K562 (cell line): ENCODE measurements at regions not wholly inside any gene's neighbourhood (a gene's known extent, or its start where the extent isn't known, plus 50 kb on each side); places are given as distances from the start of the nearest gene placed in this dataset.

Experiments
- ATAC-seq: fragments of 200-7000 bp; cut with Tn5 transposase; 3 replicates; pipeline ENCODE4 v1.9.1; 2020; ENCODE audit warnings: moderate library complexity
- BruUV-seq: library from RNA; stranded (reverse); fragments of 400-500 nt; replicated peaks from 2 replicates; lab custom pipeline; 2021; lab: Mats Ljungman, UMichigan
- CTCF ChIA-PET: fragments of 300-600 bp; formaldehyde crosslinking; extraction: SDS; loops from one replicate; lab custom pipeline; 2021; ENCODE audit warnings: low intra/inter-chr PET ratio; lab: Yijun Ruan, JAX
- POLR2A ChIA-PET: fragments of 300-600, 350-650 bp; sonication (Branson Sonifier 250); formaldehyde crosslinking; extraction: SDS; loops from one replicate; lab custom pipeline; 2021; ENCODE audit warnings: antibody characterized with exemption, inconsistent platforms; lab: Yijun Ruan, JAX
- DNase-seq, 4 experiments: peaks; one replicate each; pipeline versions ENCODE4 v3.0.0 to v3.0.0-alpha.2; 2011 to 2018; ENCODE audit warnings: low spot score in 3 of 4, mixed read lengths in 3 of 4; ENCODE audit errors: extremely low read depth in 1 of 4
- FAIRE-seq: peaks from 2 replicates; lab custom pipeline; 2011; peaks lifted over from hg19 to GRCh38; lab: Jason Lieb, UNC
- H2AFZ ChIP-seq: 2 replicates; pipeline ENCODE4 v1.6.0; 2011; ENCODE audit warnings: low read depth, low read length, control low read depth, inconsistent platforms
- H3K27ac ChIP-seq: fragments of 200-600 bp; 3 replicates; pipeline ENCODE4 v1.8.0; 2011; ENCODE audit warnings: low read depth, mild to moderate bottlenecking, control low read depth, inconsistent platforms, low read length, moderate library complexity, mixed read lengths; ENCODE audit errors: extremely low read depth
- H3K27me3 ChIP-seq, 2 experiments: fragments of 300-600 bp in 1 of 2; 2 replicates in 1 of 2; 3 replicates in 1 of 2; pipeline versions ENCODE4 v1.6.0 to v1.8.0; 2011; ENCODE audit warnings: inconsistent platforms in 2 of 2, low read length in 2 of 2, mild to moderate bottlenecking in 1 of 2, mixed read lengths in 1 of 2, moderate library complexity in 1 of 2; ENCODE audit not compliant: control insufficient read depth in 2 of 2, insufficient read depth in 2 of 2
- H3K36me3 ChIP-seq: fragments of 300-600 bp; 3 replicates; pipeline ENCODE4 v1.8.0; 2011; ENCODE audit warnings: mild to moderate bottlenecking, low read length, inconsistent platforms; ENCODE audit not compliant: control insufficient read depth, insufficient read depth
- H3K4me1 ChIP-seq, 2 experiments: fragments of 200-600 bp in 1 of 2; replicated peaks in 1 of 2; 2 replicates in 1 of 2; 3 replicates in 1 of 2; pipeline versions ENCODE4 v1.5.1 to v1.8.0; 2011; ENCODE audit warnings: inconsistent platforms in 2 of 2, low read length in 2 of 2, mild to moderate bottlenecking in 1 of 2, mixed read lengths in 1 of 2, moderate library complexity in 1 of 2; ENCODE audit not compliant: control insufficient read depth in 2 of 2, insufficient read depth in 2 of 2
- H3K4me2 ChIP-seq: 2 replicates; pipeline ENCODE4 v1.6.1; 2011; ENCODE audit warnings: low read length, control low read depth, inconsistent platforms, mixed read lengths; ENCODE audit not compliant: insufficient read depth
- H3K4me3 ChIP-seq: fragments of 200-600 bp; sonication (generic), shearing (Covaris generic); 2 replicates; pipeline ENCODE4 v1.5.1; 2016; ENCODE audit warnings: control low read depth, inconsistent platforms
- H3K79me2 ChIP-seq: fragments of 200-600 bp; 3 replicates; pipeline ENCODE4 v1.8.0; 2011; ENCODE audit warnings: low read length, inconsistent platforms; ENCODE audit not compliant: control insufficient read depth, insufficient read depth
- H3K9ac ChIP-seq, 2 experiments: 2 replicates each; pipeline versions ENCODE4 v1.6.0 to v1.6.1; 2011; ENCODE audit warnings: low read depth in 2 of 2, low read length in 2 of 2, control low read depth in 1 of 2, inconsistent platforms in 1 of 2, mild to moderate bottlenecking in 1 of 2, mixed read lengths in 1 of 2; ENCODE audit not compliant: insufficient read depth in 1 of 2
- H3K9me1 ChIP-seq: one replicate; pipeline ENCODE4 v1.6.0; 2011; ENCODE audit warnings: inconsistent platforms, mild to moderate bottlenecking, low read length, moderate library complexity; ENCODE audit not compliant: control insufficient read depth, insufficient read depth
- H3K9me3 ChIP-seq: replicated peaks from 2 replicates; pipeline ENCODE4 v1.5.1; 2011; ENCODE audit warnings: low read depth, low read length, inconsistent platforms; ENCODE audit not compliant: control insufficient read depth, insufficient read depth
- H4K20me1 ChIP-seq: replicated peaks from 2 replicates; pipeline ENCODE4 v1.6.1; 2011; ENCODE audit warnings: low read length, inconsistent platforms, mixed read lengths; ENCODE audit not compliant: control insufficient read depth, insufficient read depth
- CBX2 ChIP-seq: fragments of 200-600 bp; sonication (generic); IDR thresholded peaks from one replicate; pipeline ENCODE4 v1.6.1; 2012; ENCODE audit warnings: mild to moderate bottlenecking, low read length, inconsistent platforms; ENCODE audit not compliant: insufficient read depth, poor library complexity, severe bottlenecking
- TRIM25 ChIP-seq: fragments of 450-650 bp; IDR thresholded peaks from 2 replicates; pipeline ENCODE4 v1.7.0; 2016; ENCODE audit warnings: borderline replicate concordance
- USF2 ChIP-seq: sonication (generic); formaldehyde crosslinking; IDR thresholded peaks from 2 replicates; pipeline ENCODE4 v1.5.0; 2020; ENCODE audit warnings: missing genetic modification reagents
- WGBS: fragments of 100-300 bp; shearing (Covaris generic); methylation state at CpG from one replicate; pipeline ENCODE4 v1.1.6; 2016; ENCODE audit warnings: low coverage, mixed read lengths; ENCODE audit not compliant: insufficient coverage; ENCODE audit errors: missing lambda C conversion rate; 5-methylcytosine and 5-hydroxymethylcytosine counted together
- in situ Hi-C: fragments of 300-500 bp; cut with MboI; formaldehyde crosslinking; loops from 4 replicates; pipeline ENCODE4 v1.15.0; 2018; ENCODE audit warnings: inconsistent platforms, mixed read lengths
- intact Hi-C: fragments of 100-400 bp; cut with micrococcal nuclease; formaldehyde crosslinking; loops from 2 replicates; pipeline ENCODE4 v1.14.2; 2022

- CTCF ChIA-PET, result no interaction called here
- Histone ChIP-seq H3K9me1 (no peaks in the 10 kb centered on the region), H3K4me3 (no peak overlapping the region), H3K27me3 (no peaks in the 10 kb centered on the region; a peak in 1 of 5 replicates), H3K9me3 (no peaks in the 10 kb centered on the region), H2AFZ (no peak overlapping the region), H3K4me2 (no peak overlapping the region), H3K36me3 (no peaks in the 10 kb centered on the region)
- no peak for DNase-seq
- intact Hi-C loops, result loop anchor here (5.0 kb wide), 3 partner anchors 108 to 793 kb away; no protein-coding TSS in a partner anchor
- TF ChIP-seq TRIM25, result no peak
- TF ChIP-seq CBX2, result no peak
- TF ChIP-seq USF2, result peak; percentile 29; the same call in 1 of the 2 replicates
- TF ChIP-seq, all 486 proteins: peak for 1
- H3K79me2 ChIP-seq, result no peaks in the 10 kb centered on the region
- in situ Hi-C loops, result loop anchor here (5.0 to 10.0 kb wide), 2 partner anchors 208 to 786 kb away; no protein-coding TSS in a partner anchor
- ATAC-seq (no peak), FAIRE-seq (no peak)
- H4K20me1 ChIP-seq, result no peaks in the 10 kb centered on the region
- H3K9ac ChIP-seq, result no peak overlapping the region
- no peaks in the 10 kb centered on the region for H3K4me1 ChIP-seq
- POLR2A ChIA-PET, result interaction anchor here (1.0 kb wide), 1 partner anchor 14 kb away, joined by 4 read pairs; no protein-coding TSS in a partner anchor
- 0% methylated on average over 2 of the region's 2 CpGs for WGBS
- no TSS peak for BruUV-seq
- H3K27ac ChIP-seq, result no peak overlapping the region
Measured at GRCh38 chr10:27448921-27449320, 55.2 kb upstream of the RAB18 start.
